GM06990 (cell line): ENCODE measurements at regions not wholly inside any gene's neighbourhood (a gene's known extent, or its start where the extent isn't known, plus 50 kb on each side); places are given as distances from the start of the nearest gene placed in this dataset.
A peak's percentile ranks its signal among the peaks of the same experiment; 100 is the strongest.
"Not testable (repeated sequence)": the region's sequence is repeated elsewhere in the genome, so short reads cannot be mapped to it uniquely, and the experiment has no call there.

Experiments
- DNase-seq: peaks from one replicate; pipeline ENCODE4 v3.0.0-alpha.2; 2011; ENCODE audit not compliant: insufficient read length; ENCODE audit errors: extremely low read depth
- H3K27me3 ChIP-seq: replicated peaks from 2 replicates; pipeline ENCODE4 v1.6.0; 2011; ENCODE audit warnings: low read length; ENCODE audit not compliant: control insufficient read depth, insufficient read depth
- H3K36me3 ChIP-seq: 2 replicates; pipeline ENCODE4 v1.5.1; 2011; ENCODE audit warnings: low read length; ENCODE audit not compliant: control insufficient read depth, insufficient read depth
- H3K4me3 ChIP-seq: replicated peaks from 2 replicates; pipeline ENCODE4 v1.5.1; 2011; ENCODE audit warnings: low read depth, mild to moderate bottlenecking, control low read depth, low read length
- CTCF ChIP-seq: IDR thresholded peaks from 2 replicates; pipeline ENCODE4 v1.5.1; 2011; ENCODE audit warnings: low read length, control low read depth, mild to moderate bottlenecking, inconsistent platforms; ENCODE audit not compliant: insufficient read depth, poor library complexity, severe bottlenecking

- H3K36me3 ChIP-seq = no peaks in the 10 kb centered on the region
- H3K4me3 ChIP-seq = no peak overlapping the region
- no peaks in the 10 kb centered on the region for H3K27me3 ChIP-seq
- peak; percentile 1 for DNase-seq
- TF ChIP-seq CTCF = peak; percentile 65
Measured at GRCh38 chr2:138090330-138090729, 126.1 kb downstream of the HNMT start.

- Histone ChIP-seq H3K36me3 (no peaks in the 10 kb centered on the region), H3K4me3 (no peak overlapping the region), H3K27me3 (no peaks in the 10 kb centered on the region)
- TF ChIP-seq CTCF = no peak
- DNase-seq = no peak
Measured at GRCh38 chr2:138093455-138093854, 129.2 kb downstream of the HNMT start.

GRCh38 chr2:138094031-138094430 lies 129.8 kb downstream of the HNMT start:
- Histone ChIP-seq H3K4me3 (no peak overlapping the region), H3K36me3 (no peaks in the 10 kb centered on the region), H3K27me3 (no peaks in the 10 kb centered on the region)
- TF ChIP-seq CTCF = no peak
- no peak for DNase-seq

GRCh38 chr2:138095336-138095735 lies 131.1 kb downstream of the HNMT start:
- no peak for TF ChIP-seq CTCF
- H3K4me3 ChIP-seq = no peak overlapping the region
- H3K27me3 ChIP-seq = no peaks in the 10 kb centered on the region
- DNase-seq = no peak
- no peaks in the 10 kb centered on the region for H3K36me3 ChIP-seq

GRCh38 chr2:138099288-138099687 lies 135.0 kb downstream of the HNMT start:
- DNase-seq, H3K36me3 ChIP-seq, H3K27me3 ChIP-seq, H3K4me3 ChIP-seq: not testable (repeated sequence)

GRCh38 chr2:138101718-138102117 lies 137.4 kb downstream of the HNMT start:
- Histone ChIP-seq H3K36me3 (no peaks in the 10 kb centered on the region), H3K27me3 (no peaks in the 10 kb centered on the region), H3K4me3 (no peak overlapping the region)
- no peak for TF ChIP-seq CTCF
- DNase-seq = no peak

GRCh38 chr2:138102664-138103063 lies 138.4 kb downstream of the HNMT start:
- no peak for TF ChIP-seq CTCF

More at GRCh38 chr2:138102664-138103063, 138.4 kb downstream of the HNMT start:
- Histone ChIP-seq H3K27me3 (no peaks in the 10 kb centered on the region), H3K4me3 (no peak overlapping the region), H3K36me3 (no peaks in the 10 kb centered on the region)
- DNase-seq = no peak
